Spleen (tissue), 7 donors: ENCODE measurements at regions not wholly inside any gene's neighbourhood (a gene's known extent, or its start where the extent isn't known, plus 50 kb on each side); places are given as distances from the start of the nearest gene placed in this dataset.

Experiments used
- POLR2A ChIP-seq, 3 donors: fragments of 450-650 bp; IDR thresholded peaks; one replicate each; pipeline ENCODE4 v1.5.1; 2017; ENCODE audit warnings: antibody characterized with exemption in 3 of 3, mild to moderate bottlenecking in 1 of 3
- POLR2AphosphoS5 ChIP-seq, 3 donors: sonication (generic); formaldehyde crosslinking; IDR thresholded peaks; one replicate each; pipeline ENCODE4 v1.5.1; 2017; ENCODE audit warnings: antibody characterized with exemption in 3 of 3
- TF ChIP-seq, protein P1 (sequence below), 11 experiments: fragments of 200-600 bp in 7 of 11; fragments of 450-650 bp in 4 of 11; sonication (generic) in 4 of 11; IDR thresholded peaks in 8 of 11; conservative IDR thresholded peaks in 3 of 11; 1 replicate in 7 of 11; 2 replicates in 4 of 11; pipeline versions ENCODE4 v1.4.0 to v1.8.0; 2016 to 2021; ENCODE audit warnings: antibody characterized with exemption in 11 of 11, inconsistent platforms in 4 of 11, mild to moderate bottlenecking in 1 of 11
- donor health status: DM: no; HTN: no; CAD: no; lungs with moderate emphysema.
- donor health status: DM: no; HTN: no; CAD: no.
- donor health status: DM: no; HTN: no; CAD: no.

GRCh38 chr6:19209202-19209601, 628.0 kb upstream of the ID4 start:
- TF ChIP-seq, protein P1, sequence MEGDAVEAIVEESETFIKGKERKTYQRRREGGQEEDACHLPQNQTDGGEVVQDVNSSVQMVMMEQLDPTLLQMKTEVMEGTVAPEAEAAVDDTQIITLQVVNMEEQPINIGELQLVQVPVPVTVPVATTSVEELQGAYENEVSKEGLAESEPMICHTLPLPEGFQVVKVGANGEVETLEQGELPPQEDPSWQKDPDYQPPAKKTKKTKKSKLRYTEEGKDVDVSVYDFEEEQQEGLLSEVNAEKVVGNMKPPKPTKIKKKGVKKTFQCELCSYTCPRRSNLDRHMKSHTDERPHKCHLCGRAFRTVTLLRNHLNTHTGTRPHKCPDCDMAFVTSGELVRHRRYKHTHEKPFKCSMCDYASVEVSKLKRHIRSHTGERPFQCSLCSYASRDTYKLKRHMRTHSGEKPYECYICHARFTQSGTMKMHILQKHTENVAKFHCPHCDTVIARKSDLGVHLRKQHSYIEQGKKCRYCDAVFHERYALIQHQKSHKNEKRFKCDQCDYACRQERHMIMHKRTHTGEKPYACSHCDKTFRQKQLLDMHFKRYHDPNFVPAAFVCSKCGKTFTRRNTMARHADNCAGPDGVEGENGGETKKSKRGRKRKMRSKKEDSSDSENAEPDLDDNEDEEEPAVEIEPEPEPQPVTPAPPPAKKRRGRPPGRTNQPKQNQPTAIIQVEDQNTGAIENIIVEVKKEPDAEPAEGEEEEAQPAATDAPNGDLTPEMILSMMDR (IDR thresholded peaks at IDR 0.05 in 8 of 11, conservative IDR thresholded peaks at IDR 0.05 in 3 of 11), result no peak
- TF ChIP-seq POLR2A (IDR thresholded peaks at IDR 0.05), result no peak
- TF ChIP-seq POLR2AphosphoS5 (IDR thresholded peaks at IDR 0.05), result no peak
